ENCODE measurements at regions not wholly inside any gene's neighbourhood (a gene's known extent, or its start where the extent isn't known, plus 50 kb on each side); places are given as distances from the start of the nearest gene placed in this dataset.

GRCh38 chr12:28750946-28751685 is 398.0 kb upstream of the FAR2 start:
- TF ChIP-seq TAF1 (IDR thresholded peaks at IDR 0.05; ENCODE audit: low read depth) (no peak), EP300 (IDR thresholded peaks at IDR 0.05; ENCODE audit: borderline replicate concordance) (no peak), RAD21 (IDR thresholded peaks at IDR 0.05; ENCODE audit: low read depth) (no peak), CREB1 (IDR thresholded peaks at IDR 0.05; ENCODE audit: low read depth) (no peak), YY1 (IDR thresholded peaks at IDR 0.05; ENCODE audit: low read depth) (no peak), REST (IDR thresholded peaks at IDR 0.05; ENCODE audit: low read depth) (no peak), FOXM1 (IDR thresholded peaks at IDR 0.05; ENCODE audit: borderline replicate concordance, low read depth) (no peak), USF1 (IDR thresholded peaks at IDR 0.05) (no peak), MAX (IDR thresholded peaks at IDR 0.05) (no peak), TCF12 (IDR thresholded peaks at IDR 0.05; ENCODE audit: low read depth) (no peak), EGR1 (IDR thresholded peaks at IDR 0.05) (no peak), CEBPB (IDR thresholded peaks at IDR 0.05) (no peak)

Measured in Ishikawa (cell line).